ENCODE measurements at regions not wholly inside any gene's neighbourhood (a gene's known extent, or its start where the extent isn't known, plus 50 kb on each side); places are given as distances from the start of the nearest gene placed in this dataset.
A peak's percentile ranks its signal among the peaks of the same experiment; 100 is the strongest.

GRCh38 chr2:64213532-64214275 lies 69.5 kb upstream of the PELI1 start:
- Histone ChIP-seq H4K8ac (ENCODE audit: low read length) (no peak overlapping the region), H2BK5ac (ENCODE audit: low read depth, low read length, poor library complexity, severe bottlenecking) (no peak overlapping the region), H3K23ac (ENCODE audit: low read length in 2 of 2) (no peak overlapping the region), H3K9ac (ENCODE audit: low read length) (no peak overlapping the region), H3K36me3 (ENCODE audit: control insufficient read depth in 1 of 2, insufficient read depth in 2 of 2, low read depth in 1 of 2, low read length in 2 of 2) (no peaks in the 10 kb centered on the region), H3K27ac (ENCODE audit: low read length, poor library complexity, severe bottlenecking) (no peak overlapping the region), H3K14ac (ENCODE audit: low read length in 2 of 2) (no peak overlapping the region), H2BK120ac (ENCODE audit: low read depth, low read length) (no peak overlapping the region), H2AFZ (ENCODE audit: low read depth, low read length) (no peak overlapping the region), H3K9me3 (ENCODE audit: control insufficient read depth, low read length) (no peaks in the 10 kb centered on the region), H3K4me1 (ENCODE audit: control insufficient read depth, insufficient read depth, low read depth, low read length) (peaks cover 3% of the 10 kb centered on the region), H4K91ac (ENCODE audit: low read length) (no peak overlapping the region), H3K4me3 (ENCODE audit: insufficient read depth in 1 of 2, low read depth in 1 of 2, low read length in 2 of 2) (no peak overlapping the region), H2BK15ac (ENCODE audit: low read depth, poor library complexity, severe bottlenecking) (no peak overlapping the region), H3K4me2 (ENCODE audit: low read length, poor library complexity, severe bottlenecking) (no peak overlapping the region), H3K79me1 (replicated peaks; ENCODE audit: low read length, poor library complexity, severe bottlenecking) (no peaks in the 10 kb centered on the region), H2AK5ac (ENCODE audit: low read length, severe bottlenecking) (no peak overlapping the region), H3K27me3 (ENCODE audit: control insufficient read depth in 1 of 2, insufficient read depth in 1 of 2, low read length in 2 of 2) (no peaks in the 10 kb centered on the region), H2BK12ac (ENCODE audit: low read length in 2 of 2) (peak overlapping the region in 1 of 2 experiments; percentile 63), H3K4ac (ENCODE audit: low read depth in 1 of 2, low read length in 2 of 2) (no peak overlapping the region), H3K18ac (ENCODE audit: low read depth in 1 of 2, low read length in 2 of 2) (no peak overlapping the region)
- DNase-seq = no peak
- 87% methylated on average over 3 of the region's 5 CpGs for WGBS

GRCh38 chr2:64214281-64215115 lies 70.3 kb upstream of the PELI1 start:
- Histone ChIP-seq H2AK5ac (ENCODE audit: low read length, severe bottlenecking) (no peak overlapping the region), H4K91ac (ENCODE audit: low read length) (no peak overlapping the region), H3K27me3 (ENCODE audit: control insufficient read depth in 1 of 2, insufficient read depth in 1 of 2, low read length in 2 of 2) (no peaks in the 10 kb centered on the region), H3K23ac (ENCODE audit: low read length in 2 of 2) (no peak overlapping the region), H3K36me3 (ENCODE audit: control insufficient read depth in 1 of 2, insufficient read depth in 2 of 2, low read depth in 1 of 2, low read length in 2 of 2) (no peaks in the 10 kb centered on the region), H4K8ac (ENCODE audit: low read length) (no peak overlapping the region), H3K4ac (ENCODE audit: low read depth in 1 of 2, low read length in 2 of 2) (no peak overlapping the region), H3K4me1 (ENCODE audit: control insufficient read depth, insufficient read depth, low read depth, low read length) (peaks cover 3% of the 10 kb centered on the region), H2BK5ac (ENCODE audit: low read depth, low read length, poor library complexity, severe bottlenecking) (no peak overlapping the region), H3K79me1 (replicated peaks; ENCODE audit: low read length, poor library complexity, severe bottlenecking) (no peaks in the 10 kb centered on the region), H2AFZ (ENCODE audit: low read depth, low read length) (no peak overlapping the region), H3K4me2 (ENCODE audit: low read length, poor library complexity, severe bottlenecking) (no peak overlapping the region), H3K9ac (ENCODE audit: low read length) (no peak overlapping the region), H2BK120ac (ENCODE audit: low read depth, low read length) (no peak overlapping the region), H3K4me3 (ENCODE audit: insufficient read depth in 1 of 2, low read depth in 1 of 2, low read length in 2 of 2) (no peak overlapping the region), H3K18ac (ENCODE audit: low read depth in 1 of 2, low read length in 2 of 2) (no peak overlapping the region), H3K9me3 (ENCODE audit: control insufficient read depth, low read length) (no peaks in the 10 kb centered on the region), H2BK12ac (ENCODE audit: low read length in 2 of 2) (no peak overlapping the region), H3K14ac (ENCODE audit: low read length in 2 of 2) (no peak overlapping the region), H3K27ac (ENCODE audit: low read length, poor library complexity, severe bottlenecking) (no peak overlapping the region), H2BK15ac (ENCODE audit: low read depth, poor library complexity, severe bottlenecking) (no peak overlapping the region)
- DNase-seq = no peak
- 84% methylated on average over 4 of the region's 5 CpGs for WGBS

GRCh38 chr2:64217198-64217869 lies 73.1 kb upstream of the PELI1 start:
- H3K14ac ChIP-seq (ENCODE audit: low read length in 2 of 2) = no peak overlapping the region
- H3K36me3 ChIP-seq (ENCODE audit: control insufficient read depth in 1 of 2, insufficient read depth in 2 of 2, low read depth in 1 of 2, low read length in 2 of 2) = no peaks in the 10 kb centered on the region
- no peak overlapping the region for H2BK5ac ChIP-seq (ENCODE audit: low read depth, low read length, poor library complexity, severe bottlenecking)
- H3K4me2 ChIP-seq (ENCODE audit: low read length, poor library complexity, severe bottlenecking) = no peak overlapping the region
- H3K4ac ChIP-seq (ENCODE audit: low read depth in 1 of 2, low read length in 2 of 2) = no peak overlapping the region
- H3K27ac ChIP-seq (ENCODE audit: low read length, poor library complexity, severe bottlenecking) = no peak overlapping the region
- H2BK12ac ChIP-seq (ENCODE audit: low read length in 2 of 2) = no peak overlapping the region
- no peak overlapping the region for H2BK15ac ChIP-seq (ENCODE audit: low read depth, poor library complexity, severe bottlenecking)
- H3K79me1 ChIP-seq (replicated peaks; ENCODE audit: low read length, poor library complexity, severe bottlenecking) = no peaks in the 10 kb centered on the region
- H4K91ac ChIP-seq (ENCODE audit: low read length) = no peak overlapping the region
- H2AFZ ChIP-seq (ENCODE audit: low read depth, low read length) = no peak overlapping the region
- no peaks in the 10 kb centered on the region for H3K9me3 ChIP-seq (ENCODE audit: control insufficient read depth, low read length)
- WGBS = 86% methylated on average over 9 of the region's 9 CpGs
- no peak overlapping the region for H3K9ac ChIP-seq (ENCODE audit: low read length)
- no peak overlapping the region for H2AK5ac ChIP-seq (ENCODE audit: low read length, severe bottlenecking)
- no peaks in the 10 kb centered on the region for H3K4me1 ChIP-seq (ENCODE audit: control insufficient read depth, insufficient read depth, low read depth, low read length)
- DNase-seq = no peak
- no peak overlapping the region for H4K8ac ChIP-seq (ENCODE audit: low read length)
- H3K18ac ChIP-seq (ENCODE audit: low read depth in 1 of 2, low read length in 2 of 2) = no peak overlapping the region
- peaks cover 3 to 12% of the 10 kb centered on the region in 2 experiments for H3K27me3 ChIP-seq (ENCODE audit: control insufficient read depth in 1 of 2, insufficient read depth in 1 of 2, low read length in 2 of 2)
- no peak overlapping the region for H3K23ac ChIP-seq (ENCODE audit: low read length in 2 of 2)
- no peak overlapping the region for H2BK120ac ChIP-seq (ENCODE audit: low read depth, low read length)
- no peak overlapping the region for H3K4me3 ChIP-seq (ENCODE audit: insufficient read depth in 1 of 2, low read depth in 1 of 2, low read length in 2 of 2)
